SKM-1 (cell line): ENCODE measurements at regions not wholly inside any gene's neighbourhood (a gene's known extent, or its start where the extent isn't known, plus 50 kb on each side); places are given as distances from the start of the nearest gene placed in this dataset.

ENCODE experiments used
- DNase-seq: peaks from one replicate; lab custom pipeline; 2025; ENCODE audit not compliant: unreplicated experiment; lab: John Stamatoyannopoulos, UW

- DNase-seq = no peak
Measured at GRCh38 chr6:104617591-104617990, 242.1 kb downstream of the HACE1 start.

GRCh38 chr6:104614394-104614793 is 245.3 kb downstream of the HACE1 start:
- DNase-seq = no peak

- no peak for DNase-seq
Measured at GRCh38 chr6:104613416-104614001, 246.2 kb downstream of the HACE1 start.

DNA sequence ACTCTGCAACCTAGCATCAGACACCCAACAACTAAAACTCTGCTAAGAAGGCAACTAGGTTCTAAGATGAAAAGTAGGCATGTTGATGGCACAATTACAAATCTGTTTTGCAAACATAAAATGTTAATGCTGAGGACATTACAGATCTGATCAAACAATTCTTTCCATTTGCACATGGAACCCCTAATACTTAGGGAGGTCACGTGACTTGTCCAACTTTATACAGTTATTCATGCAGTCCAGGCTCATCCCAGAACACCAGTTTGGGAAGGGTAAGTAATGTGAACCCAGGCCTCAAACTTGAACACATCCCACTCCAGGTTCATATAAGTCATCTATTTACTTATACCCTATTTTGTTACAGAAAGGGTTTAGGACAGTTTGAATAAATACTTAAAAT is 247.2 kb downstream of the HACE1 start:
- no peak for DNase-seq

- no peak for DNase-seq
Measured at GRCh38 chr6:104608101-104608500, 251.6 kb downstream of the HACE1 start.

GRCh38 chr6:104607501-104607900 is 252.2 kb downstream of the HACE1 start:
- DNase-seq = no peak

- no peak for DNase-seq
Measured at GRCh38 chr6:104606361-104606760, 253.4 kb downstream of the HACE1 start.

- DNase-seq = no peak
Measured at GRCh38 chr6:104604685-104605084, 255.0 kb downstream of the HACE1 start.

DNA sequence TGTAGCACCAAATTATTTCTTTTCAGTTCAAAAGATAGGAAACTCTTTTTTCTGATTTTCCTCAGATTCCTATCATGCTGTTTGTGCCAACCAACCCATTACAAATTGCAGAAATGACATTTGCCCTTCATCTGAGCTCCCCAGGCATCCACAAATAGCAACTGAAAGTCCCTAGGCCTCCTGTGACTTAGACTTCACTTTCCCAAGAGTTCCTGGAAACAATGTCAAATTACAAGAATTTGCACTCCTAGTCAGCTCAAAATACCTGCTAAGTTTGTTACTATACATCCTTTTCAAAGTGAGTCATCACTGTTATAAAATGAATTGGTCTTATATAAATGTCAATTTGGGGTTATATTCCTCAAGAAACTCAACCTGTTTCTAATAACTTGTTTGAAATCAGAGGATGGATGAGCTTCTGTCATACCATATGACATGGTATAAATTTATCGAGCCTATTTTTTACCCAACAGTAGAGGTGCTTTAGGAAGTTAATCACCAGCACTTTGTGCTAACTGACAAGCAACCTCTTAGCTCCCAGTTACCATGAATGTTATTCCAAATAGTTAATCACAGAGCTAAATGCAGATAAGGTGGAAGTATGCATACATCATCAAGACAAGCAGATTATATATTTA is 256.5 kb downstream of the HACE1 start:
- DNase-seq = no peak

DNA sequence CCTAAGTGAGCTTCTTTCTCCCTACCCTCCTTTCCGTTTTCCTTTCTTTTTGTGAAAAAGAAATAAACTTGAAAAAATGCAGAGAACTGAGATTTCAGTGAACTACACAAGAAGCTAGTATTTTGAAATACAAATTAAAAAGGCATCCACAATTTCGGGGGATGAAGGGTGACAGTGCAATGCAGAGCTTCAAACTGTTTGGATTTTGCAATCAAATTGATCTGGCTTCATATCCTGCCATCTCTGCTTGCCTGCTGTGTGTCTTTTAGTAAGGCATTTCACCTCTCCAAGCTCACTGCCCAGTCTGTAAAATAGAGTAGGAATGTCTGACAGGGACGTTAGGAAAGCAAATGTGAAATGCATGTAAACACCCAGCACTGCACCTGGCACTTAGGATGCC is 258.0 kb downstream of the HACE1 start:
- DNase-seq = no peak

DNA sequence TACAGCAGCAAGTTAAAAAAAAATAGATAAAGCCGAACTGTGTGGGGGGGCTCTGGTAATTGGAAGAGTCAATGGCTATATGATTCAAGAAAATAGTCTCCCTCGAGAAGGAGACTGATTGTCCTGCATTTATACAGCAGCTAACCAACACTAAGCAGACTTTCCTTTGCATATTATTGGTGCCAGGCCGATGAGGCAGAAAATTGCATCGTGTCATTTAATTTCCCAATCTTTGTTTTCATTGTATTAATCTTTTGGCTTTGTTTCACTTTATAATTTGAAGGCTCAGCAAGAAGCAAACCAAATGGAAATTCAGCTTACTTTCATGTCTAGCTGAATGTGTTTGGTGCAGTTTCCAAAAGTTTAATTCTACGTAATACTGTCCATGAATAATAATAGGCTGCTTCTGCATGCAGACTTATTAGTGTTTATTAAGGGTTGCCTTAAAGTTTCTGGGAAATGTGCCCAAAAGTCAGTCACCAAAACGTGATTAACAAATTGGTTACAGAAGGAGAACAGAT is 258.5 kb downstream of the HACE1 start:
- no peak for DNase-seq

- no peak for DNase-seq
Measured at GRCh38 chr6:104600639-104600931, 259.1 kb downstream of the HACE1 start.

DNA sequence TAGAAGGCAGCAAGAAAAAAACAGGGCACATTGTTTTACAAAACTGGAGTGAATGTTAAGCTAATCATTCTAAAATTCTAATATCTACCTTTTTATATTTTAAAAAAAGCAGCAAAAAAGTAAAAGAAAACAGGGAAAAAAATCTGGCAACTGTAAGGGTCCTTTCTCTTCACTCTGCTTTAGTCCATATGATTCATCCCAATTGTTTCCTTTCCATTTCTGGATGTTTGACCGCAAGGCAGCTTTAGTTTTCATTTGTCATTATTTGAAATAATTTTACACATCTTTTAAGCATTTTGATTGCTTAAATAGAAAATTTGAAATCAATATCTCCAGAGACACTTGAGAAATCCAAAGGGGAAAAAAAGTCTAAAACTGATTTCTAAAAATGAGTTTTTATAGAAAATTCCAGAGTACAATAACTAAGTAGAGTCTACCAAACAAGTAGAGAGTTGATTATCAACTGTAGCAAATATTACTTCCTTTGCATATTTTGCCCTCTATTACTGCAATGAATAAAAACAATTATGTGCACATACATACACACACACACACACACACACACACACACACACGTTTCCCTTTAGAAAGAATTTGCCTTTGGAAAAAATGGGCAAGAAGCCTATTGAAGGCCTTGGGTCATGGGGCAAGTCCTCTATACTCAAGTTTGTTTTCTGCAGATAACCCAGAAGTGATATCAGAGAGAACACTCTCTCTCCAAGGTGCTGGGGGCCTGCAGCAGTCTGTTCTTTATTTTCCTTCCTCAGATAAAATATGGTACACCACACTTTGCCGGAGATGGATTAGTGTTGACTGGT is 259.7 kb downstream of the HACE1 start:
- DNase-seq = no peak

DNA sequence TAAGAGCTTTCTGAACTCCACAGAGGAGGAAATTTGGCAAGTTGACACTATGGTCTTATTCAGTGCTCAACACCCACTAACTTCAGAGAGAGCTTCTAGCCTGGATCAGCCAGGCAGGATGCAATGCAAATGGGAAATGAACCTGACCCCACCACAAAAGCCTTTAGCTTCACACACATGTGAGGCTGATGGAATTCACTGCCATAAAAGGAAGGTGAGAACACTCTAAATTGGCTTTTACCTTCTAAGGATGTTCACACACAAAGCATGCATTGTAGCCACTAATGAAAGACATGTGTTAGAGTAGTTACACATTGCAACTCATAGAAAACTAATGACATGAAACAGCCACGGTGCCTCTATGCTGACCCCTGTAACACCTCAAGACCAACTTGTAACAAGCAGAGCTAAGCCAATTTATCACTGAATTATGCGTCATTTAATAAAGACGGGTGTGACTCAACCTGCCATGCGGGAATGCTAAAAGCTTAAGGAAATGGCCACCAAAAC is 262.1 kb downstream of the HACE1 start:
- DNase-seq = no peak

GRCh38 chr6:104596091-104596490 is 263.6 kb downstream of the HACE1 start:
- DNase-seq = no peak

GRCh38 chr6:104595311-104595820 is 264.4 kb downstream of the HACE1 start:
- DNase-seq = no peak

GRCh38 chr6:104591573-104592334 is 268.0 kb downstream of the HACE1 start:
- DNase-seq = no peak

- DNase-seq = no peak
Measured at GRCh38 chr6:104589940-104590339, 269.8 kb downstream of the HACE1 start.

- DNase-seq = no peak
Measured at GRCh38 chr6:104585646-104586045, 274.1 kb downstream of the HACE1 start.

- no peak for DNase-seq
Measured at GRCh38 chr6:104580452-104580851, 279.3 kb downstream of the HACE1 start.

GRCh38 chr6:104579310-104579863 is 280.3 kb downstream of the HACE1 start:
- DNase-seq = no peak
